T-helper 2 cell treated with Interferon-gamma antibody and Interleukin-4, amounts not matched to agents 5 μg/mL and 100 μg/mL, for 36 hours (primary cell): ENCODE measurements at regions not wholly inside any gene's neighbourhood (a gene's known extent, or its start where the extent isn't known, plus 50 kb on each side); places are given as distances from the start of the nearest gene placed in this dataset.
"Not testable (repeated sequence)": the region's sequence is repeated elsewhere in the genome, so short reads cannot be mapped to it uniquely, and the experiment has no call there.

Experiments
- DNase-seq: peaks from one replicate; pipeline ENCODE4 v3.0.0; 2021; ENCODE audit warnings: low spot score
- H3K27ac Mint-ChIP-seq: one replicate; pipeline ENCODE4 v1.8.0; 2021; ENCODE audit warnings: mild to moderate bottlenecking, mixed read lengths
- H3K27me3 Mint-ChIP-seq: one replicate; pipeline ENCODE4 v1.8.0; 2021; ENCODE audit warnings: low read depth, mixed read lengths
- H3K36me3 Mint-ChIP-seq: one replicate; pipeline ENCODE4 v1.8.0; 2021; ENCODE audit warnings: low read depth, mixed read lengths
- H3K4me1 Mint-ChIP-seq: one replicate; pipeline ENCODE4 v1.8.0; 2021; ENCODE audit warnings: low read depth, mixed read lengths
- H3K4me3 Mint-ChIP-seq: one replicate; pipeline ENCODE4 v1.8.0; 2022; ENCODE audit warnings: mild to moderate bottlenecking, moderate library complexity, mixed read lengths
- H3K9me3 Mint-ChIP-seq: one replicate; pipeline ENCODE4 v1.8.0; 2021; ENCODE audit warnings: mixed read lengths

DNA sequence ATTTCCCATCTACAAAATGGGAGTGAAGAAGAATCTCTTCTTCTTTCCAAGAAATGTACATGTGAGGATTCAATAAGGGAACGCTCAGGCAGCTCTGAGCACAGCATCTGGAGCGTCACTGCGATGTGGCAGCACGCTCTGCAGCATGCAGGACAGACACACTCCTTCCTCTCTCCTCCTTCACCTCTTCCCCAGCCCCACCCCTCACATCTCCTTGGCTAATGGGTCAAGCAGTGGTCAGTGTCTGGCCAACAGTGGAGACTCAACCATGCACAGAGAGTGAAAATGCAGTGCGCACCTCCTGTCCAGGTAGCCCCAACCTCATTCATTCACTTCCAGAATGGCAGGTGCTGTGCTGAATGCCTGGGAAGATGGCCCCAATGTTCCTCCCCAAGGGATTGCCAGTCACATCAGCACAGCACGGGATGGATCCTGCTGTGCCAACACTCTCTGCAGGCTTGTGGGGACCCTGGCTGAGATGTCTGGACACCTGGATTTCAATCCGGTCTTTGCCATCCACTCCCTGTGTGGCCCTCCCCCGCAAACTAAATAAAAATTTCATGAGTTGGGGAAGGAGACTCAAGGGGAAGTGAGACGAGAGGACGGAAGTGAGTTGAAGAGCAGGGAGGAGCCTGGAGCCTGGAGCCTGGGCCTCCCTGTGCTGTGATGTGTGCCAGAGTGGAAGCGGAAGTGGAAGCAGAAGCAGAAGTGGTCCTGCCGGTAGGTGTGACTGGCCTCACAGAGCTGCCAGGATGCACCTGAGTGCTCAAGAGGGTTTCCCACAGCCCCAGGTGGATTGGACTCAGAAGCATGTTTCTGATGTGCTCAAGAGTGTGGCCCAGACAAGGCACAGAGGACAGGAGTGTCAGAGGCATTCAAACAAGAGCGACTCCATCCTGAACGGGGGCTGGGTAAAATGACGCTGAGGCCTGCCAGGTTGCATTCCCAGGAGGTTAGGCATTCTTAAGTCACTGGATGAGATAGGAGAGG is 163.9 kb downstream of the SMAD6 start:
- H3K4me1 Mint-ChIP-seq = peaks cover 17% of the 10 kb centered on the region
- H3K4me3 Mint-ChIP-seq = no peak overlapping the region
- no peak overlapping the region for H3K27ac Mint-ChIP-seq
- no peak for DNase-seq
- no peaks in the 10 kb centered on the region for H3K36me3 Mint-ChIP-seq
- no peaks in the 10 kb centered on the region for H3K9me3 Mint-ChIP-seq
- peaks cover 19% of the 10 kb centered on the region for H3K27me3 Mint-ChIP-seq

- H3K4me1 Mint-ChIP-seq = peaks cover 17% of the 10 kb centered on the region
- H3K27ac Mint-ChIP-seq = no peak overlapping the region
- H3K27me3 Mint-ChIP-seq = peaks cover 19% of the 10 kb centered on the region
- DNase-seq = no peak
- H3K36me3 Mint-ChIP-seq = no peaks in the 10 kb centered on the region
- no peak overlapping the region for H3K4me3 Mint-ChIP-seq
- no peaks in the 10 kb centered on the region for H3K9me3 Mint-ChIP-seq
Observed at GRCh38 chr15:66866656-66867055, 164.6 kb downstream of the SMAD6 start.

- Mint-ChIP-seq H3K27me3 (peaks cover 23% of the 10 kb centered on the region), H3K9me3 (no peaks in the 10 kb centered on the region), H3K36me3 (no peaks in the 10 kb centered on the region), H3K27ac (no peak overlapping the region), H3K4me3 (no peak overlapping the region), H3K4me1 (peaks cover 14% of the 10 kb centered on the region)
- DNase-seq = no peak
Observed at GRCh38 chr15:66868918-66869317, 166.9 kb downstream of the SMAD6 start.

DNA sequence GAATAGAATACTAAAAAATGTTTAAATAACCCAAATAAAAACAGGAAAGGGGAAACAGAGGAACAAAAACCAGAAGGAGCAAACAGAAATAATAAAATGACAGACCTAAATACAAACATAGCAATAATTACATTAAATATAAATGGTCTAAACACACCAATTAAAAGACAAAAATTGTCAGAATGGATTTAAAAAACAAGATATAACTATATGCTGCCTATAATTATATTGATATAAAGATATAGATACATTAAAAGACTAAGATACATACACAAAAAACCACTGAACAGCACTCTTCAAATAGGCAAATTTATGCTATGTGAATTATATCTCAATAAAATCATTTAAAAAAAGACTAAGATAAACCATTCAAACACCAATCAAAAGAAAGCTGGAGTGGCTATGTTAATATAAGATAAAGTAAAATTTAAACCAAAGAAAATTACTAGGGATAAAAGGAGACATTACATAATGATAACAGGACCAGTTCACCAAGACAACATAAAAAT is 168.9 kb downstream of the SMAD6 start:
- Mint-ChIP-seq H3K9me3 (no peaks in the 10 kb centered on the region), H3K36me3 (no peaks in the 10 kb centered on the region), H3K27me3 (peaks cover 23% of the 10 kb centered on the region), H3K4me3 (no peak overlapping the region), H3K27ac (no peak overlapping the region), H3K4me1 (peaks cover 14% of the 10 kb centered on the region)
- no peak for DNase-seq

- DNase-seq = no peak
- Mint-ChIP-seq H3K4me1 (peaks cover 14% of the 10 kb centered on the region), H3K36me3 (no peaks in the 10 kb centered on the region), H3K27me3 (peaks cover 23% of the 10 kb centered on the region), H3K4me3 (no peak overlapping the region), H3K9me3 (no peaks in the 10 kb centered on the region), H3K27ac (no peak overlapping the region)
Observed at GRCh38 chr15:66872405-66872804, 170.4 kb downstream of the SMAD6 start.

DNA sequence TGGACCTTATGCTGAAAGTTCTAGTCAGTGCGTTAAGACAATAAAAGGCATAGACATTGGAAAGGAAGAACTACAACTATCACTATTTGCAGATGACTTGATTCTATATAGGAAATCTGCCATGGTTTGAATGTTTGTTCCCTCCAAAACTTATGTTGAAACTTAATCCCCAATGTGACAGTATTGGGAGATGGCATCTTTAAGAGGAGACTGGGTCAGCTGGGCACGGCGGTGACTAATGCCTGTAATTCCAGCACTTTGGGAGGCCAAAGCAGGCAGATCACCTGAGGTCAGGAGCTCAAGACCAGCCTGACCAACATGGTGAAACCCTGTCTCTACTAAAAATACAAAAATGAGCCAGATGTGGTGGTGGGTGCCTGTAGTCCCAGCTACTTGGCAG is 171.3 kb downstream of the SMAD6 start:
- peaks cover 14% of the 10 kb centered on the region for H3K4me1 Mint-ChIP-seq
- not testable (repeated sequence) for H3K27ac Mint-ChIP-seq
- peaks cover 20% of the 10 kb centered on the region for H3K27me3 Mint-ChIP-seq

DNA sequence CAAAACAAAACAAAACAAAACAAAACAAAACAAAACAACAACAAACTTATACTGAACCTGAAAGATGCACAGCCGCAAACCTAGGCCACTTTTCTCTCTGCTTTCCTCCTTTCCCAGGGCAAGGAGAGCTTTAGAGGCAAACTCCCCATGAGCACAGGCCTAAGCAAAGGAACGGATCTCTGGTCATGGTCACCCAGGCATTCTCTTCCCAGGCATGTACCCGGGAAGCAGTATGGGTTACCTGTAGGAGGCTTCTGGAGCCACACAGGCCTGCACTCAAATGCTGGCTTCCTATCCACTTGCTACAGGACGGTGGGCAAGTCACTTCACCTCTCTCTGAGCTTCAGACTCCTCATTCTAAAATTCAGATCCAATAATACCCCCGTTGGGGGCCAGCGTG is 171.8 kb downstream of the SMAD6 start:
- Mint-ChIP-seq H3K9me3 (no peaks in the 10 kb centered on the region), H3K27me3 (peaks cover 16% of the 10 kb centered on the region), H3K4me1 (peaks cover 14% of the 10 kb centered on the region), H3K4me3 (no peak overlapping the region), H3K36me3 (no peaks in the 10 kb centered on the region), H3K27ac (no peak overlapping the region)
- DNase-seq = no peak

More for the DNA sequence above, 171.3 kb downstream of the SMAD6 start:
- H3K4me3 Mint-ChIP-seq, H3K36me3 Mint-ChIP-seq, H3K9me3 Mint-ChIP-seq, DNase-seq: not testable (repeated sequence)

GRCh38 chr15:66875588-66876420 is 173.8 kb downstream of the SMAD6 start:
- H3K9me3 Mint-ChIP-seq = no peaks in the 10 kb centered on the region
- H3K4me1 Mint-ChIP-seq = peaks cover 11% of the 10 kb centered on the region
- no peak overlapping the region for H3K27ac Mint-ChIP-seq
- peaks cover 4% of the 10 kb centered on the region for H3K27me3 Mint-ChIP-seq
- no peak overlapping the region for H3K4me3 Mint-ChIP-seq
- no peaks in the 10 kb centered on the region for H3K36me3 Mint-ChIP-seq
- no peak for DNase-seq

- Mint-ChIP-seq H3K36me3 (no peaks in the 10 kb centered on the region), H3K27me3 (peaks cover 4% of the 10 kb centered on the region), H3K4me1 (peaks cover 11% of the 10 kb centered on the region), H3K4me3 (no peak overlapping the region), H3K27ac (no peak overlapping the region), H3K9me3 (no peaks in the 10 kb centered on the region)
- no peak for DNase-seq
Observed at GRCh38 chr15:66876421-66876730, 174.3 kb downstream of the SMAD6 start.

DNA sequence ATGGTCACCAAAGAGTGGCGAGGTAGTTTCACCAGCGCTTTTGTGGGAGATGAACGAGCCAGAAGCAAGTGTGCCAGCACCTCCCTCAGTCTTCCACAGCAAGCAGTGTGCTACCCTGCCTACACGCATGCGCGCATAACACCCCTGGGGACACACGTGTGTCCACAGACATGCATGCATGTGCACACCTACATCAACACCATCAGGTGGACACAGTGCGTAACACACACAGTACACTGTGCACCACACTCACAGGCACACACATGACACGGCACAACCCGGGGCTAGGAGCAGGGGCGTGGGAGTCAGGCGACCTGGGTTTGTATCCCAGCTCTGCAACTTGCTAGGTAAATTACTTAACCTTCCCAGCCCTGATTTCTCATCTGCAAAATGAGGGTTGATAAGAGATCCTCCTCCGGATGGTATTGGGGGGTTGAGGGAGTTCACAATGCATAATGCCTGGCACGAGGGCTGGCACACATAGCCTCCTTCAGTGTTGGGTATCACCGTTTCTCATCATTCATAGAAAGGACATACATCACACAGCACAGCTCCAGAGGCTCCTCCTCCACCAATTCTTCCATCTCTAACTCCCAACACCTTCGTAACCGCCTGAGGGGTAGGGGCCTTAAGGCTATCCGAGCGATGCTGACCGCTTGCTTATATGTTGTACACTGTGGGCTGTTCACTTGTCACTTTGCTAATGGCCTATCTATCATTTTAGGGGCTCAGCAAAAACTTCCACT is 174.9 kb downstream of the SMAD6 start:
- no peak overlapping the region for H3K4me3 Mint-ChIP-seq
- H3K4me1 Mint-ChIP-seq = peaks cover 10% of the 10 kb centered on the region
- DNase-seq = no peak
- no peaks in the 10 kb centered on the region for H3K9me3 Mint-ChIP-seq
- H3K27ac Mint-ChIP-seq = no peak overlapping the region
- H3K36me3 Mint-ChIP-seq = no peaks in the 10 kb centered on the region
- peaks cover 4% of the 10 kb centered on the region for H3K27me3 Mint-ChIP-seq

DNA sequence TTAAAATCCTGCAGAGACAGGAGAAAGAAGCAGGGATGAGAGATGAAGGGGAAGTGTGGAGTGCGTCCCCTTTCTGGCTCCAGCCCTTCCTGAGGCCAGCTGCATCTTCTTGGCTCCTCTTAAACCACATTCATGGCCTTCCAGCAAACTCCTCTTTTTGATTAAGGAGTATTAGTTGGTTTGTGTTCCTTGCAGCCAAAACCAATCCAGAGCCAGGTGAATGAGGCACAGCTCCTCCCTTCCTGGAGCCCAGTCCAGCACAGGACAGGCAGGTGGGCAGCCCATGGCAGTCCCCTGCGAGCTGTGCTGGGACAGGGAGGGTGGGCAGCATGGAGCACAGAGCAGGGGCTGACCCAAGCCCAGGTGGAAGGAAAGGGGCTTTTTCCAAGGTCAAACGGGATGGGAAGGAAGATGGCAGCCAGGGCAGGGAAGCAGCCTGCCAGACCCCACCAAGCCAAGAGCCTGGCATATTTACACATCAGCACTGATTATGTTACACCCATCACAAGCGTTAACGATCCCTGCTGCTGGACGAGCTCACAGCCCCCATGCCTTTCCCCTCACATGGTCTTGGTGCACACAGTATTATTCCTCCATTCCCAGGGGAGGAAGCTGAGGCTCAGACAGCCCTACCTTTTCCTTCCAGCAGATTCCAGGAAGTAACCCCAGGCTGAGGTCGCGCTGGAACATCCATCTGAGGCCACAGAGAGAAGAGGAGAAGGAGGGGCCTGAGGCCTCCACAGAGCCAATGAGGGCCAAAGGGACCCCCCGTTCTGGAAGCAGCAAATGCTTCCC is 175.6 kb downstream of the SMAD6 start:
- Mint-ChIP-seq H3K36me3 (no peaks in the 10 kb centered on the region), H3K4me1 (peaks cover 3% of the 10 kb centered on the region), H3K27ac (no peak overlapping the region), H3K9me3 (no peaks in the 10 kb centered on the region), H3K27me3 (peaks cover 4% of the 10 kb centered on the region), H3K4me3 (no peak overlapping the region)
- DNase-seq = no peak

- no peak for DNase-seq
- no peak overlapping the region for H3K4me3 Mint-ChIP-seq
- H3K27me3 Mint-ChIP-seq = no peaks in the 10 kb centered on the region
- no peaks in the 10 kb centered on the region for H3K4me1 Mint-ChIP-seq
- no peaks in the 10 kb centered on the region for H3K36me3 Mint-ChIP-seq
- no peaks in the 10 kb centered on the region for H3K9me3 Mint-ChIP-seq
- no peak overlapping the region for H3K27ac Mint-ChIP-seq
Observed at GRCh38 chr15:66878761-66879160, 176.7 kb downstream of the SMAD6 start.
